Left renal cortex interstitium (tissue), 4 donors: ENCODE measurements at regions not wholly inside any gene's neighbourhood (a gene's known extent, or its start where the extent isn't known, plus 50 kb on each side); places are given as distances from the start of the nearest gene placed in this dataset.

Experiments used
- DNase-seq, 4 donors: peaks; one replicate each; pipeline ENCODE4 v3.0.0-alpha.2; 2013; ENCODE audit warnings: low read depth in 4 of 4, low spot score in 2 of 4, missing footprints in 1 of 4

DNA sequence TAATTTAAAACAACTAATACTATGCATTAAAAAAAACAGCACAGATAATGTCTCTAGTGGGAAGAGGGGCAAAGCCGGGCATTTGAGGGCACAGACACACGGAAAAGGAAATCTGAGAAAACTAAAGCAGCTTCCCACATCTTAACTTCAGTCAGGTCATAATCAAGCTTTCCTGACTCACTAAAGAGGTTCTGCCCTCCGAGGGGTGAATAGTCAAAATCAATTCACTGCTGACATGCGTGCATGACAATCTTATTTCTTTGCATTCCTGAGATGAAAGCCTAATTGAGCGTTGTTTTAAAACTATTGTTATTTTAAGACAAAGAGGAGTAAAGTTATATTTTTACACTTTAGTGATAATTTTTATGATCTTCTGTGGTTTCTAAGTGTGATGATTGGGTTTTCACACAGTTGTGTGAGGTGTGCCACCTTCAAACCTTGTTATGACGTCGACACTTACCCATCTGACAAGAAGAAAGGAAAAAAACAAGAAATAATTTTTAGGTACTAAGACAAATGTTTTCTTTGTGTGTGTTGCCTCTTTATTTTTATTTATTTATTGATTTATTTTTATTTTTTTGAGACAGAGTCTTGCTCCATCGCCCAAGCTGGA is 90.9 kb downstream of the GATA6 start:
- no peak for DNase-seq

- no peak for DNase-seq
Observed at GRCh38 chr18:22257022-22257543, 87.7 kb downstream of the GATA6 start.

DNA sequence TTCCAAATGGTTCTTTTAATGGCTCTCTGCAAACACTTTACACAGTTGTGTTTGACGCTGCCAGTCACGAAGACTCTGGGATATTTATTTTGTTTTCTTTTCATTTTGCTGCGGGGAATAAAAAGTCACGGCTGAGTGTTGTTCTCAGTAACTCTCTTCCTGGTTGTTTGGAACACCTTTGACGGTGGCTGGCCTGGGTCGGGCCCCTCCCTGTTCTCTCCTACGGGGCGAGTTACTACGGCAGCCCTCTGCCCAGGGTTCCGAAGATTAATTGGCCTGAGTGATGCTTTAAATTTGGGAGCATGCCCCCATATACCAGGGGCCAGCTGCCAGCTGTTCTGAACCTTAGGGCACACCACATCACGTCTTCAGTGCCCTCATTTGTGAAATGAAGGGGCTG is 84.7 kb downstream of the GATA6 start:
- DNase-seq: no peak

DNA sequence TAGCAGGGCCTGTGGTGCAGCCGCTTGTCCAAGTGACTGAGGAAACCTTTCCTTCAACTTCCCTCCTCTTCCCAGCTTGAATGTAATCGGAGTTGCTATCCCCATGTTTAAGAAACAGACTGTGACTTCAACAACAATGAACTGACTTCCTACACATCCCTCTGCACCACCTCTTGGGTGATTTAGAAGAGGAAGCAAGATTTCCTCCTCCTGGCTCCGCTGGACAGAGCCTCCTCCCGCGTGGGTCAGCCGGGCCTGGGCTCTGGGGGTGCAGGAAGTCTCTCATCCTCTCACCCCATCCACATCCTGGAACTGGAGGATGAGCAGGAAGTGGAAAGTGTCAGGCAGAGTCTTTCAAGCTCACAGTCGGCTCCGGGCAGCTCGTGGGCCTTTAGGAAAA is 84.3 kb downstream of the GATA6 start:
- peak in 1 of 4 donors; percentile 16 for DNase-seq

- no peak for DNase-seq
Observed at GRCh38 chr18:22253156-22253555, 83.8 kb downstream of the GATA6 start.
